ENCODE measurements at regions not wholly inside any gene's neighbourhood (a gene's known extent, or its start where the extent isn't known, plus 50 kb on each side); places are given as distances from the start of the nearest gene placed in this dataset.

GRCh38 chr10:47160967-47161366 lies 139.0 kb upstream of the GDF10 start:
- Histone ChIP-seq H3K27me3 (no peaks in the 10 kb centered on the region), H3K27ac (no peak overlapping the region), H3K4me1 (peaks cover 0 to 9% of the 10 kb centered on the region in 2 donors), H3K9me3 (no peaks in the 10 kb centered on the region), H3K36me3 (no peaks in the 10 kb centered on the region), H3K4me3 (no peak overlapping the region)
- TF ChIP-seq CTCF (IDR thresholded peaks at IDR 0.05), result no peak
- DNase-seq (ENCODE audit: low spot score), result peak; percentile 55

- Histone ChIP-seq H3K4me1 (peaks cover 0 to 14% of the 10 kb centered on the region in 2 donors), H3K36me3 (no peaks in the 10 kb centered on the region), H3K27me3 (no peaks in the 10 kb centered on the region), H3K4me3 (no peak overlapping the region), H3K9me3 (no peaks in the 10 kb centered on the region), H3K27ac (no peak overlapping the region)
- TF ChIP-seq CTCF (IDR thresholded peaks at IDR 0.05), result no peak
- DNase-seq (ENCODE audit: low spot score), result no peak
These were observed 138.5 kb upstream of the GDF10 start for GRCh38 chr10:47161465-47161864.

GRCh38 chr10:47164126-47164799 lies 135.7 kb upstream of the GDF10 start:
- TF ChIP-seq CTCF (IDR thresholded peaks at IDR 0.05), result no peak
- DNase-seq (ENCODE audit: low spot score), result peak; percentile 48
- no peak overlapping the region for H3K27ac ChIP-seq
- H3K27me3 ChIP-seq, result no peaks in the 10 kb centered on the region
- peaks cover 0 to 24% of the 10 kb centered on the region in 2 donors for H3K4me1 ChIP-seq
- H3K4me3 ChIP-seq, result no peak overlapping the region
- no peaks in the 10 kb centered on the region for H3K9me3 ChIP-seq
- H3K36me3 ChIP-seq, result no peaks in the 10 kb centered on the region

GRCh38 chr10:47164800-47165128 lies 135.2 kb upstream of the GDF10 start:
- Histone ChIP-seq H3K27ac (no peak overlapping the region), H3K36me3 (no peaks in the 10 kb centered on the region), H3K4me3 (no peak overlapping the region), H3K9me3 (no peaks in the 10 kb centered on the region), H3K4me1 (peaks cover 0 to 24% of the 10 kb centered on the region in 2 donors), H3K27me3 (no peaks in the 10 kb centered on the region)
- no peak for DNase-seq (ENCODE audit: low spot score)
- TF ChIP-seq CTCF (IDR thresholded peaks at IDR 0.05), result no peak

GRCh38 chr10:47165168-47165710 lies 134.8 kb upstream of the GDF10 start:
- Histone ChIP-seq H3K27ac (peak overlapping the region; percentile 10 to 54), H3K9me3 (no peaks in the 10 kb centered on the region), H3K4me1 (peaks cover 0 to 24% of the 10 kb centered on the region in 2 donors), H3K36me3 (no peaks in the 10 kb centered on the region), H3K4me3 (peak overlapping the region in 1 of 2 donors; percentile 31), H3K27me3 (no peaks in the 10 kb centered on the region)
- TF ChIP-seq CTCF (IDR thresholded peaks at IDR 0.05), result no peak
- DNase-seq (ENCODE audit: low spot score), result no peak

All from right atrium auricular region (tissue), 2 donors.